K562 (cell line): ENCODE measurements at regions not wholly inside any gene's neighbourhood (a gene's known extent, or its start where the extent isn't known, plus 50 kb on each side); places are given as distances from the start of the nearest gene placed in this dataset.

Experiments used
- ATAC-seq: fragments of 200-7000 bp; cut with Tn5 transposase; 3 replicates; pipeline ENCODE4 v1.9.1; 2020; ENCODE audit warnings: moderate library complexity
- BruUV-seq: library from RNA; stranded (reverse); fragments of 400-500 nt; replicated peaks from 2 replicates; lab custom pipeline; 2021; lab: Mats Ljungman, UMichigan
- CTCF ChIA-PET: fragments of 300-600 bp; formaldehyde crosslinking; extraction: SDS; loops from one replicate; lab custom pipeline; 2021; ENCODE audit warnings: low intra/inter-chr PET ratio; lab: Yijun Ruan, JAX
- POLR2A ChIA-PET: fragments of 300-600, 350-650 bp; sonication (Branson Sonifier 250); formaldehyde crosslinking; extraction: SDS; loops from one replicate; lab custom pipeline; 2021; ENCODE audit warnings: antibody characterized with exemption, inconsistent platforms; lab: Yijun Ruan, JAX
- DNase-seq, 4 experiments: peaks; one replicate each; pipeline versions ENCODE4 v3.0.0 to v3.0.0-alpha.2; 2011 to 2018; ENCODE audit warnings: low spot score in 3 of 4, mixed read lengths in 3 of 4; ENCODE audit errors: extremely low read depth in 1 of 4
- FAIRE-seq: peaks from 2 replicates; lab custom pipeline; 2011; peaks lifted over from hg19 to GRCh38; lab: Jason Lieb, UNC
- H2AFZ ChIP-seq: 2 replicates; pipeline ENCODE4 v1.6.0; 2011; ENCODE audit warnings: low read depth, low read length, control low read depth, inconsistent platforms
- H3K27ac ChIP-seq: fragments of 200-600 bp; 3 replicates; pipeline ENCODE4 v1.8.0; 2011; ENCODE audit warnings: low read depth, mild to moderate bottlenecking, control low read depth, inconsistent platforms, low read length, moderate library complexity, mixed read lengths; ENCODE audit errors: extremely low read depth
- H3K27me3 ChIP-seq, 2 experiments: fragments of 300-600 bp in 1 of 2; 2 replicates in 1 of 2; 3 replicates in 1 of 2; pipeline versions ENCODE4 v1.6.0 to v1.8.0; 2011; ENCODE audit warnings: inconsistent platforms in 2 of 2, low read length in 2 of 2, mild to moderate bottlenecking in 1 of 2, mixed read lengths in 1 of 2, moderate library complexity in 1 of 2; ENCODE audit not compliant: control insufficient read depth in 2 of 2, insufficient read depth in 2 of 2
- H3K36me3 ChIP-seq: fragments of 300-600 bp; 3 replicates; pipeline ENCODE4 v1.8.0; 2011; ENCODE audit warnings: mild to moderate bottlenecking, low read length, inconsistent platforms; ENCODE audit not compliant: control insufficient read depth, insufficient read depth
- H3K4me1 ChIP-seq, 2 experiments: fragments of 200-600 bp in 1 of 2; replicated peaks in 1 of 2; 2 replicates in 1 of 2; 3 replicates in 1 of 2; pipeline versions ENCODE4 v1.5.1 to v1.8.0; 2011; ENCODE audit warnings: inconsistent platforms in 2 of 2, low read length in 2 of 2, mild to moderate bottlenecking in 1 of 2, mixed read lengths in 1 of 2, moderate library complexity in 1 of 2; ENCODE audit not compliant: control insufficient read depth in 2 of 2, insufficient read depth in 2 of 2
- H3K4me2 ChIP-seq: 2 replicates; pipeline ENCODE4 v1.6.1; 2011; ENCODE audit warnings: low read length, control low read depth, inconsistent platforms, mixed read lengths; ENCODE audit not compliant: insufficient read depth
- H3K4me3 ChIP-seq: fragments of 200-600 bp; sonication (generic), shearing (Covaris generic); 2 replicates; pipeline ENCODE4 v1.5.1; 2016; ENCODE audit warnings: control low read depth, inconsistent platforms
- H3K79me2 ChIP-seq: fragments of 200-600 bp; 3 replicates; pipeline ENCODE4 v1.8.0; 2011; ENCODE audit warnings: low read length, inconsistent platforms; ENCODE audit not compliant: control insufficient read depth, insufficient read depth
- H3K9ac ChIP-seq, 2 experiments: 2 replicates each; pipeline versions ENCODE4 v1.6.0 to v1.6.1; 2011; ENCODE audit warnings: low read depth in 2 of 2, low read length in 2 of 2, control low read depth in 1 of 2, inconsistent platforms in 1 of 2, mild to moderate bottlenecking in 1 of 2, mixed read lengths in 1 of 2; ENCODE audit not compliant: insufficient read depth in 1 of 2
- H3K9me1 ChIP-seq: one replicate; pipeline ENCODE4 v1.6.0; 2011; ENCODE audit warnings: inconsistent platforms, mild to moderate bottlenecking, low read length, moderate library complexity; ENCODE audit not compliant: control insufficient read depth, insufficient read depth
- H3K9me3 ChIP-seq: replicated peaks from 2 replicates; pipeline ENCODE4 v1.5.1; 2011; ENCODE audit warnings: low read depth, low read length, inconsistent platforms; ENCODE audit not compliant: control insufficient read depth, insufficient read depth
- H4K20me1 ChIP-seq: replicated peaks from 2 replicates; pipeline ENCODE4 v1.6.1; 2011; ENCODE audit warnings: low read length, inconsistent platforms, mixed read lengths; ENCODE audit not compliant: control insufficient read depth, insufficient read depth
- BRD9 ChIP-seq: fragments of 450-650 bp; IDR thresholded peaks from 2 replicates; pipeline ENCODE4 v1.6.1; 2018; ENCODE audit warnings: low read depth; ENCODE audit not compliant: partially characterized antibody
- CBFA2T3 ChIP-seq: fragments of 450-650 bp; IDR thresholded peaks from 2 replicates; pipeline ENCODE4 v1.6.1; 2017
- CBX3 ChIP-seq, 2 experiments: IDR thresholded peaks; 1 replicate in 1 of 2; 2 replicates in 1 of 2; pipeline ENCODE4 v1.6.1; 2012; ENCODE audit warnings: inconsistent platforms in 2 of 2, low read length in 2 of 2, borderline replicate concordance in 1 of 2, control low read depth in 1 of 2
- CREB3 ChIP-seq: fragments of 450-650 bp; conservative IDR thresholded peaks from 2 replicates; pipeline ENCODE4 v1.6.1; 2016; ENCODE audit warnings: missing genetic modification characterization, low read depth, mild to moderate bottlenecking, missing compliant biosample characterization, moderate library complexity
- CTCFL ChIP-seq: IDR thresholded peaks from 2 replicates; pipeline ENCODE4 v1.6.1; 2011; ENCODE audit warnings: borderline replicate concordance, low read depth, mild to moderate bottlenecking, moderate library complexity, low read length; ENCODE audit not compliant: insufficient read depth, poor library complexity, severe bottlenecking
- EP300 ChIP-seq: IDR thresholded peaks from 2 replicates; pipeline ENCODE4 v1.6.1; 2012; ENCODE audit warnings: low read length, improper control_type of control experiment
- ETS2 ChIP-seq: IDR thresholded peaks from 2 replicates; pipeline ENCODE4 v1.6.1; 2016; ENCODE audit warnings: borderline replicate concordance, missing genetic modification characterization, mild to moderate bottlenecking, moderate library complexity, missing compliant biosample characterization; ENCODE audit not compliant: poor library complexity, severe bottlenecking
- ILK ChIP-seq: fragments of 450-650 bp; IDR thresholded peaks from 2 replicates; pipeline ENCODE4 v1.6.1; 2016; ENCODE audit warnings: missing genetic modification characterization, low read depth, mild to moderate bottlenecking, missing compliant biosample characterization, moderate library complexity, borderline replicate concordance
- SLC30A9 ChIP-seq: fragments of 250-450 bp; sonication (Bioruptor Pico); IDR thresholded peaks from 2 replicates; pipeline ENCODE4 v1.8.0; 2022; ENCODE audit warnings: mild to moderate bottlenecking, moderate library complexity
- SP2 ChIP-seq: IDR thresholded peaks from 2 replicates; pipeline ENCODE4 v1.6.1; 2011; ENCODE audit warnings: mild to moderate bottlenecking, low read depth, low read length, moderate library complexity; ENCODE audit not compliant: poor library complexity, severe bottlenecking; ENCODE audit errors: extremely low read depth
- ZNF3 ChIP-seq: fragments of 250-450 bp; sonication (Bioruptor Pico); IDR thresholded peaks from 2 replicates; pipeline ENCODE4 v1.5.0; 2021; ENCODE audit warnings: mild to moderate bottlenecking, moderate library complexity
- ZZZ3 ChIP-seq: fragments of 450-650 bp; IDR thresholded peaks from 2 replicates; pipeline ENCODE4 v1.6.1; 2016; ENCODE audit warnings: antibody characterized with exemption, mild to moderate bottlenecking, moderate library complexity
- WGBS: fragments of 100-300 bp; shearing (Covaris generic); methylation state at CpG from one replicate; pipeline ENCODE4 v1.1.6; 2016; ENCODE audit warnings: low coverage, mixed read lengths; ENCODE audit not compliant: insufficient coverage; ENCODE audit errors: missing lambda C conversion rate; 5-methylcytosine and 5-hydroxymethylcytosine counted together
- in situ Hi-C: fragments of 300-500 bp; cut with MboI; formaldehyde crosslinking; loops from 4 replicates; pipeline ENCODE4 v1.15.0; 2018; ENCODE audit warnings: inconsistent platforms, mixed read lengths
- intact Hi-C: fragments of 100-400 bp; cut with micrococcal nuclease; formaldehyde crosslinking; loops from 2 replicates; pipeline ENCODE4 v1.14.2; 2022

- intact Hi-C loops, result no loop called here
- Histone ChIP-seq H3K27me3 (no peaks in the 10 kb centered on the region), H3K4me1 (no peaks in the 10 kb centered on the region), H3K36me3 (no peaks in the 10 kb centered on the region), H4K20me1 (no peaks in the 10 kb centered on the region), H3K27ac (no peak overlapping the region), H3K9me1 (no peaks in the 10 kb centered on the region), H3K9me3 (peaks cover 3% of the 10 kb centered on the region; the same call in 1 of the 2 replicates)
- ChIA-PET POLR2A (no interaction called here), CTCF (no interaction called here)
- 6% methylated on average over 2 of the region's 2 CpGs for WGBS
- no peak for TF ChIP-seq BRD9
- no peak for TF ChIP-seq ETS2
- no peak for TF ChIP-seq ZZZ3
- TF ChIP-seq, all 486 proteins: peak for 0
- in situ Hi-C loops, result no loop called here
- H2AFZ ChIP-seq, result no peak overlapping the region
- DNase-seq, result no peak
- H3K9ac ChIP-seq, result no peak overlapping the region
- no peak overlapping the region for H3K4me3 ChIP-seq
- no TSS peak for BruUV-seq
- no peak for FAIRE-seq
- no peak overlapping the region for H3K4me2 ChIP-seq
- H3K79me2 ChIP-seq, result no peaks in the 10 kb centered on the region
- ATAC-seq, result no peak
These were observed 659.4 kb upstream of the NR3C2 start for GRCh38 chr4:149101649-149102048.

- DNase-seq, result no peak
- intact Hi-C loops, result no loop called here
- Histone ChIP-seq H3K4me1 (no peaks in the 10 kb centered on the region), H3K9ac (no peak overlapping the region), H3K4me3 (no peak overlapping the region), H2AFZ (no peak overlapping the region), H3K9me3 (no peaks in the 10 kb centered on the region; the same call in 1 of the 2 replicates), H4K20me1 (no peaks in the 10 kb centered on the region), H3K4me2 (no peak overlapping the region), H3K9me1 (no peaks in the 10 kb centered on the region), H3K27ac (no peak overlapping the region), H3K79me2 (no peaks in the 10 kb centered on the region), H3K27me3 (no peaks in the 10 kb centered on the region), H3K36me3 (no peaks in the 10 kb centered on the region)
- ChIA-PET POLR2A (no interaction called here), CTCF (no interaction called here)
- in situ Hi-C loops, result no loop called here
- ATAC-seq, result no peak
- no peak for FAIRE-seq
- no TSS peak for BruUV-seq
- WGBS, result 0% methylated on average over 1 of the region's 1 CpG
- TF ChIP-seq SLC30A9 (CRISPR knock-in tag) (no peak), CTCFL (no peak), CBX3 (IDR thresholded peaks at IDR 0.05; ENCODE audit: borderline replicate concordance in 1 of 2, low read length in 2 of 2) (no peak), CREB3 (tag) (no peak), SP2 (no peak), EP300 (no peak), CBFA2T3 (no peak), ILK (no peak), ZNF3 (CRISPR knock-in tag) (no peak)
These were observed 653.6 kb upstream of the NR3C2 start for GRCh38 chr4:149095811-149096210.
